ENCODE measurements at regions not wholly inside any gene's neighbourhood (a gene's known extent, or its start where the extent isn't known, plus 50 kb on each side); places are given as distances from the start of the nearest gene placed in this dataset.

- TF ChIP-seq CTCF (IDR thresholded peaks at IDR 0.05) (no peak), EZH2phosphoT487 (IDR thresholded peaks at IDR 0.05) (no peak)
These were observed 67.4 kb upstream of the CTTNBP2NL start for GRCh38 chr1:112328600-112328999.
